ENCODE measurements at regions not wholly inside any gene's neighbourhood (a gene's known extent, or its start where the extent isn't known, plus 50 kb on each side); places are given as distances from the start of the nearest gene placed in this dataset.

- Mint-ChIP-seq H3K4me3 (no peak overlapping the region), H3K27me3 (no peaks in the 10 kb centered on the region), H3K27ac (no peak overlapping the region), H3K4me1 (peaks cover 26 to 41% of the 10 kb centered on the region in 2 donors), H3K36me3 (peaks cover 22 to 45% of the 10 kb centered on the region in 2 donors), H3K9me3 (peaks cover 5 to 13% of the 10 kb centered on the region in 2 donors)
- DNase-seq: no peak
- ATAC-seq (replicated peaks): no peak
Observed at GRCh38 chr2:241986836-241987641, 117.5 kb downstream of the RTP5 start.

- no peak overlapping the region for H3K27ac Mint-ChIP-seq
- H3K27me3 Mint-ChIP-seq: no peaks in the 10 kb centered on the region
- peaks cover 5 to 13% of the 10 kb centered on the region in 2 donors for H3K9me3 Mint-ChIP-seq
- H3K4me1 Mint-ChIP-seq: peaks cover 26 to 41% of the 10 kb centered on the region in 2 donors
- DNase-seq (no peak), ATAC-seq (replicated peaks) (no peak)
- H3K4me3 Mint-ChIP-seq: no peak overlapping the region
- H3K36me3 Mint-ChIP-seq: peaks cover 22 to 45% of the 10 kb centered on the region in 2 donors
Observed at GRCh38 chr2:241987726-241988125, 118.2 kb downstream of the RTP5 start.

- peaks cover 25 to 50% of the 10 kb centered on the region in 2 donors for H3K36me3 Mint-ChIP-seq
- no peak overlapping the region for H3K4me3 Mint-ChIP-seq
- H3K4me1 Mint-ChIP-seq: peaks cover 26 to 41% of the 10 kb centered on the region in 2 donors
- DNase-seq: no peak
- H3K27ac Mint-ChIP-seq: no peak overlapping the region
- H3K27me3 Mint-ChIP-seq: no peaks in the 10 kb centered on the region
- ATAC-seq (replicated peaks): no peak
- peaks cover 5 to 13% of the 10 kb centered on the region in 2 donors for H3K9me3 Mint-ChIP-seq
Observed at GRCh38 chr2:241988146-241988545, 118.6 kb downstream of the RTP5 start.

- peaks cover 26 to 41% of the 10 kb centered on the region in 2 donors for H3K4me1 Mint-ChIP-seq
- peak; percentile 31 to 67 for ATAC-seq (replicated peaks)
- H3K27me3 Mint-ChIP-seq: no peaks in the 10 kb centered on the region
- no peak for DNase-seq
- H3K27ac Mint-ChIP-seq: no peak overlapping the region
- peaks cover 5 to 13% of the 10 kb centered on the region in 2 donors for H3K9me3 Mint-ChIP-seq
- peaks cover 29 to 58% of the 10 kb centered on the region in 2 donors for H3K36me3 Mint-ChIP-seq
- no peak overlapping the region for H3K4me3 Mint-ChIP-seq
Observed at GRCh38 chr2:241989074-241989473, 119.5 kb downstream of the RTP5 start.

GRCh38 chr2:241990466-241990865 is 120.9 kb downstream of the RTP5 start:
- ATAC-seq (replicated peaks) (no peak), DNase-seq (no peak)
- H3K4me1 Mint-ChIP-seq: peaks cover 19 to 31% of the 10 kb centered on the region in 2 donors
- H3K27me3 Mint-ChIP-seq: no peaks in the 10 kb centered on the region
- no peak overlapping the region for H3K4me3 Mint-ChIP-seq
- H3K9me3 Mint-ChIP-seq: peaks cover 5 to 13% of the 10 kb centered on the region in 2 donors
- no peak overlapping the region for H3K27ac Mint-ChIP-seq
- peaks cover 27 to 60% of the 10 kb centered on the region in 2 donors for H3K36me3 Mint-ChIP-seq

GRCh38 chr2:241991299-241991698 is 121.8 kb downstream of the RTP5 start:
- Mint-ChIP-seq H3K9me3 (peaks cover 3 to 10% of the 10 kb centered on the region in 2 donors), H3K36me3 (peaks cover 24 to 62% of the 10 kb centered on the region in 2 donors), H3K4me3 (no peak overlapping the region), H3K27ac (no peak overlapping the region), H3K4me1 (peaks cover 14 to 24% of the 10 kb centered on the region in 2 donors), H3K27me3 (no peaks in the 10 kb centered on the region)
- ATAC-seq (replicated peaks) (no peak), DNase-seq (no peak)

- peaks cover 11 to 15% of the 10 kb centered on the region in 2 donors for H3K4me1 Mint-ChIP-seq
- no peak overlapping the region for H3K4me3 Mint-ChIP-seq
- H3K27me3 Mint-ChIP-seq: no peaks in the 10 kb centered on the region
- DNase-seq: no peak
- H3K27ac Mint-ChIP-seq: no peak overlapping the region
- ATAC-seq (replicated peaks): no peak
- H3K36me3 Mint-ChIP-seq: peaks cover 27 to 68% of the 10 kb centered on the region in 2 donors
- peaks cover 3 to 10% of the 10 kb centered on the region in 2 donors for H3K9me3 Mint-ChIP-seq
Observed at GRCh38 chr2:241992753-241993152, 123.2 kb downstream of the RTP5 start.

- ATAC-seq (replicated peaks) (no peak), DNase-seq (no peak)
- H3K36me3 Mint-ChIP-seq: peaks cover 27 to 68% of the 10 kb centered on the region in 2 donors
- H3K27me3 Mint-ChIP-seq: no peaks in the 10 kb centered on the region
- no peak overlapping the region for H3K27ac Mint-ChIP-seq
- H3K4me3 Mint-ChIP-seq: no peak overlapping the region
- peaks cover 11 to 14% of the 10 kb centered on the region in 2 donors for H3K4me1 Mint-ChIP-seq
- H3K9me3 Mint-ChIP-seq: peaks cover 3 to 10% of the 10 kb centered on the region in 2 donors
Observed at GRCh38 chr2:241993386-241994005, 124.0 kb downstream of the RTP5 start.

GRCh38 chr2:241994086-241994485 is 124.6 kb downstream of the RTP5 start:
- Mint-ChIP-seq H3K4me1 (peaks cover 11 to 14% of the 10 kb centered on the region in 2 donors), H3K4me3 (no peak overlapping the region), H3K27ac (no peak overlapping the region), H3K36me3 (peaks cover 27 to 68% of the 10 kb centered on the region in 2 donors), H3K9me3 (peaks cover 3 to 10% of the 10 kb centered on the region in 2 donors), H3K27me3 (no peaks in the 10 kb centered on the region)
- DNase-seq (no peak), ATAC-seq (replicated peaks) (no peak)

GRCh38 chr2:241994556-241995213 is 125.2 kb downstream of the RTP5 start:
- H3K27me3 Mint-ChIP-seq: no peaks in the 10 kb centered on the region
- ATAC-seq (replicated peaks) (no peak), DNase-seq (no peak)
- H3K4me1 Mint-ChIP-seq: peaks cover 5 to 8% of the 10 kb centered on the region in 2 donors
- peaks cover 21 to 66% of the 10 kb centered on the region in 2 donors for H3K36me3 Mint-ChIP-seq
- peaks cover 3 to 5% of the 10 kb centered on the region in 2 donors for H3K9me3 Mint-ChIP-seq
- H3K27ac Mint-ChIP-seq: no peak overlapping the region
- no peak overlapping the region for H3K4me3 Mint-ChIP-seq

GRCh38 chr2:241996100-241996499 is 126.6 kb downstream of the RTP5 start:
- H3K36me3 Mint-ChIP-seq: peaks cover 13 to 51% of the 10 kb centered on the region in 2 donors
- H3K27ac Mint-ChIP-seq: no peak overlapping the region
- no peaks in the 10 kb centered on the region for H3K27me3 Mint-ChIP-seq
- H3K9me3 Mint-ChIP-seq: no peaks in the 10 kb centered on the region
- H3K4me1 Mint-ChIP-seq: no peaks in the 10 kb centered on the region
- no peak overlapping the region for H3K4me3 Mint-ChIP-seq
- DNase-seq (no peak), ATAC-seq (replicated peaks) (no peak)

GRCh38 chr2:241997017-241997416 is 127.5 kb downstream of the RTP5 start:
- peaks cover 13 to 48% of the 10 kb centered on the region in 2 donors for H3K36me3 Mint-ChIP-seq
- H3K4me3 Mint-ChIP-seq: no peak overlapping the region
- H3K27ac Mint-ChIP-seq: no peak overlapping the region
- H3K4me1 Mint-ChIP-seq: peaks cover 0 to 5% of the 10 kb centered on the region in 2 donors
- H3K9me3 Mint-ChIP-seq: no peaks in the 10 kb centered on the region
- no peaks in the 10 kb centered on the region for H3K27me3 Mint-ChIP-seq
- DNase-seq (no peak), ATAC-seq (replicated peaks) (no peak)

- no peak overlapping the region for H3K27ac Mint-ChIP-seq
- H3K9me3 Mint-ChIP-seq: no peaks in the 10 kb centered on the region
- peaks cover 7 to 39% of the 10 kb centered on the region in 2 donors for H3K36me3 Mint-ChIP-seq
- H3K4me1 Mint-ChIP-seq: peaks cover 0 to 5% of the 10 kb centered on the region in 2 donors
- no peaks in the 10 kb centered on the region for H3K27me3 Mint-ChIP-seq
- ATAC-seq (replicated peaks) (no peak), DNase-seq (no peak)
- no peak overlapping the region for H3K4me3 Mint-ChIP-seq
Observed at GRCh38 chr2:241999184-241999583, 129.7 kb downstream of the RTP5 start.

GRCh38 chr2:242001853-242002252 is 132.3 kb downstream of the RTP5 start:
- Mint-ChIP-seq H3K36me3 (peaks cover 6 to 22% of the 10 kb centered on the region in 2 donors), H3K4me1 (peaks cover 0 to 5% of the 10 kb centered on the region in 2 donors), H3K4me3 (no peak overlapping the region), H3K9me3 (no peaks in the 10 kb centered on the region), H3K27ac (no peak overlapping the region), H3K27me3 (no peaks in the 10 kb centered on the region)
- ATAC-seq (replicated peaks) (no peak), DNase-seq (no peak)
